AG09319 (cell line): ENCODE measurements at regions not wholly inside any gene's neighbourhood (a gene's known extent, or its start where the extent isn't known, plus 50 kb on each side); places are given as distances from the start of the nearest gene placed in this dataset.

ENCODE experiments used
- DNase-seq: peaks from one replicate; pipeline ENCODE4 v3.0.0-alpha.2; 2010; ENCODE audit warnings: low read depth; ENCODE audit errors: extremely low read depth
- TF ChIP-seq, protein P1 (sequence below): IDR thresholded peaks from 2 replicates; pipeline ENCODE4 v1.5.1; 2011; ENCODE audit warnings: low read depth, mild to moderate bottlenecking, inconsistent platforms, low read length, moderate library complexity

- no peak for DNase-seq
- TF ChIP-seq, protein P1, sequence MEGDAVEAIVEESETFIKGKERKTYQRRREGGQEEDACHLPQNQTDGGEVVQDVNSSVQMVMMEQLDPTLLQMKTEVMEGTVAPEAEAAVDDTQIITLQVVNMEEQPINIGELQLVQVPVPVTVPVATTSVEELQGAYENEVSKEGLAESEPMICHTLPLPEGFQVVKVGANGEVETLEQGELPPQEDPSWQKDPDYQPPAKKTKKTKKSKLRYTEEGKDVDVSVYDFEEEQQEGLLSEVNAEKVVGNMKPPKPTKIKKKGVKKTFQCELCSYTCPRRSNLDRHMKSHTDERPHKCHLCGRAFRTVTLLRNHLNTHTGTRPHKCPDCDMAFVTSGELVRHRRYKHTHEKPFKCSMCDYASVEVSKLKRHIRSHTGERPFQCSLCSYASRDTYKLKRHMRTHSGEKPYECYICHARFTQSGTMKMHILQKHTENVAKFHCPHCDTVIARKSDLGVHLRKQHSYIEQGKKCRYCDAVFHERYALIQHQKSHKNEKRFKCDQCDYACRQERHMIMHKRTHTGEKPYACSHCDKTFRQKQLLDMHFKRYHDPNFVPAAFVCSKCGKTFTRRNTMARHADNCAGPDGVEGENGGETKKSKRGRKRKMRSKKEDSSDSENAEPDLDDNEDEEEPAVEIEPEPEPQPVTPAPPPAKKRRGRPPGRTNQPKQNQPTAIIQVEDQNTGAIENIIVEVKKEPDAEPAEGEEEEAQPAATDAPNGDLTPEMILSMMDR, result no peak
Observed at GRCh38 chr11:109814824-109815223, 278.4 kb upstream of the ZC3H12C start.

DNA sequence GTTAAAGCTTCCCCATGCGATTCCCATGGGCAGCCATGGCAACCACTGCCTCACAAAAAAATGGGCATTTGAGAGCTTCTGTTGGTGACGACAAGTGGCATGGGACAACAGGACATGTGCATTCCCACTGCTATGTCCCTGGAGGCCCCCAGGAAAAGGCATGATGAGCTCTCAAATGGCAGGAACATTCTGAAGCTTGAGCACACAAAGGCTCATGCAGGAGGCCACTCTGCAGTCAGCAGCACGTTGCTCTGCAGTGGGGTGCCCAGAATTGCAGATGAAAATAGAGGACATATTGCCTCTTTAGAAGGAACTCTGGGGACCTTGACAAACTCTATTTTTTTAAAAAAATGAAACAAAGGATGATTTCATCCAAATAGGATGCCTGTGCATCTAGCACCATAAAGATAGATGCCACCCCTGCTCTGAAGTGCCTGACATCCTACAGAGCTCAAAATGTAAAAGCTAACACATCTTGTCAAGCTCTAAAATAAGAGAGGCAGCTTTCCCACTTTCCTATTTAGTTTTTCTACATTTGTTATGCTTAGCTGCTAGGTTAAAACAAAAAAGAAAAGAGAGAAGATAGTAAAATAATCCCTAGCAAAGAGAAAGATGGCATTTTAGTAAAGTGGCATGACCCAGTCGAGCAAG is 277.6 kb upstream of the ZC3H12C start:
- TF ChIP-seq, protein P1, result no peak
- DNase-seq, result no peak

GRCh38 chr11:109818290-109818689 is 274.9 kb upstream of the ZC3H12C start:
- TF ChIP-seq, protein P1, result no peak
- no peak for DNase-seq

DNA sequence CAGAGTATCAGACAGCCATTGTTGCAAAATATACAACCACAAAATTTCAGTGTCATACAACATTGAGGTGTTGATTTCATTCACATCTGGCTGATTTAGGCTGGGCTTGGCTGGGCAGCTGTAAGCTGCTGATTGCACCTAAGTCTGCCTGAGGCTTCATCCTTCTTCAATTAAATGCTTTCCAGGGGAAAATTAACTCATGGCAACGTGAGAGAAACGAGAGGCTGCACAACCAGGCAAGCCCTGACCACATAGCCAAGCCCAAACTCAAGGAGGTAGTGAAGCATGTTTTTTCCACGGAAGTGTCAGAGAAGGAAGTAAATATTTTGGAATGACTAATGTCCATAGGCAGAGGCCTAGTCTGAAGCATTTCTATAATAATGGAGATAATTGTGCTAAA is 273.8 kb upstream of the ZC3H12C start:
- TF ChIP-seq, protein P1, result no peak
- no peak for DNase-seq

DNA sequence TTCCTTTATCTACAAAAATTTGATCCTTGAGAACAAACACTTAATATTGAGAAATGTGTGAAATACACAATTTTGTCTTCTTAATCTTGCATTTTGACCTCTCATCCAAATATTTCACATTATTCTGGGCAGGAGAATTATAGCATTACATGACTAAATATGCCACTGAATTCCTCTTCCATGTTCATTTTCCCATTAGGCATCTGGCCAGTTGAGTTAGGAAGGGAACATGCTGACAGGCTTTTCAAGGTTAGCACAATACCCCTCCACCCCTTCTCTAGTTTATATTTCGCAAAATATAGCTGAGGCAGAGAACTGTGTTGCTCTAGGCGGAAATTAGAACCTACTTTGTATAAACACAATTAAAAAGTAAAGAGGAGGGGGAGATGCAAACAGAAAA is 271.7 kb upstream of the ZC3H12C start:
- no peak for DNase-seq
- TF ChIP-seq, protein P1, result no peak

DNA sequence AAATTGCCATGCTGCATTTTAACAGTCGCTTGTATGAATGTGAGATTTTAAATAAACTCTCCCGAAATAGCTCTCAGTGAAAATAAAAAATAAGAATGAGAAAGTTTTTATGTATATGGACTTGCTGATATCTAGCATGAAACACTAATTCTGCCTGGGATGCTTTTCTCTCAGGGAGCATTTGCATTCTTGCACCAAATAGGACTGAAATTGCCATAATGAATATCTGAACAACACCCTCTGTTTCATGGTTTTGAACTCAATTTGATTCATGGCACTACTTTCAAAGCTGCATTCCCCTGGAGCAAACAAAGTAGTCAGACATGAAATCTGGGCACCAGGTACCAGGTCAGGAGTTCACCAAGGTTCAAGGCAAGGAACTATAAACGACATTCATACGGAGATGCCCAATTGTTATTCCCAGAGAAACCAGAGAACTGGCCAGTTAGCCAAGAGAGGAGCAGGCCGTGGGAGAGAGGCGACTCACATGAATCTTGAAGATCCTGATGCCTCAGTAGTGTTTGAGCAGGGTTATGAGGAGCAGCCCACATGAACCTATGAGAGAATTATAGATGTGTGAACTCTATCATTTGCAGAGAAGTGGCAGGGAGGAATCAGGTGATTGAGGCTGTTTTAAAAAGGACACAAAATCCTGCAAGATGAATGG is 270.6 kb upstream of the ZC3H12C start:
- DNase-seq, result no peak
- TF ChIP-seq, protein P1, result no peak

DNA sequence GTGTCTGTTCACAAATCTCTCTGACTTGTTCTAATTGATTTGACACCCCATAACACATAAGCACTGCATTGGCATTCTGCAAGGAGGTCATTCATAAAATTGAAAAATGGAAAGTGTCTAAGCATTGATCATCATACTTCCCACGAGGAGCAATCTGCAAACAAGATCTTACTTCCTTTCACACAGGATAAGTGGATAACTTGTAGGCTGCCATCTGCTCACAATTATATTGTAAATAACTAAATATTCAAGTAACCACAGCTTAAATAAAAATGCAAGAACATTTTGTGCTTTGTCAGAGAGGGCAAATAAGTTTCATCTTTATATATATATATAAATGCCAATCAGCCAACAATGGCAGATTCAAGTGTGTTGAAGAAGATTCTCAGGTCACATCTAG is 264.8 kb upstream of the ZC3H12C start:
- TF ChIP-seq, protein P1, result no peak
- DNase-seq, result no peak
